Activated T-cell treated with anti-CD3 and anti-CD28 coated beads, Interleukin-2, amount 50 U/mL, for 1 hour (primary cell): ENCODE measurements at regions not wholly inside any gene's neighbourhood (a gene's known extent, or its start where the extent isn't known, plus 50 kb on each side); places are given as distances from the start of the nearest gene placed in this dataset.
"Not testable (repeated sequence)": the region's sequence is repeated elsewhere in the genome, so short reads cannot be mapped to it uniquely, and the experiment has no call there.

Experiments used
- DNase-seq: peaks from one replicate; pipeline ENCODE4 v3.0.0-alpha.2; 2020

GRCh38 chr10:84706431-84706830 lies 378.0 kb downstream of the CCSER2 start:
- no peak for DNase-seq

DNA sequence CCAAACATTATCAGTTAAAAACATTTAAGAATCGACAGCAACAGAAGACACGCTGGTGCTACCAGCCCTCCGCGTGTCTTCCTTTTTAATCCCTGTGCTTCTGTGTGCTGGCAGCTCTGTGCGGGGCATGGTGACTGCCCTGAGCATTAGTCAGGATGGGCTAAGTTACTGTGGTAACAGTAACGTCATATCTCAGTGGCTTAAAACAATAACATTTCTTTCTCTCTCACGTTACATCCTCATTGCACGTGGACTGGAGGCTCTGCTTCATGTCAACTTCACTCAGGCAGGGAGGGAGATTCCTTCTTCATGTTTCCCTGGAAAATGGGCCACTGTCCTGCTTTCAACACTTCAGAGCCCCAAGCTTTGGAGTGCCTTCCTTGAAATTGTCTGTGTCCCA lies 378.5 kb downstream of the CCSER2 start:
- no peak for DNase-seq

DNA sequence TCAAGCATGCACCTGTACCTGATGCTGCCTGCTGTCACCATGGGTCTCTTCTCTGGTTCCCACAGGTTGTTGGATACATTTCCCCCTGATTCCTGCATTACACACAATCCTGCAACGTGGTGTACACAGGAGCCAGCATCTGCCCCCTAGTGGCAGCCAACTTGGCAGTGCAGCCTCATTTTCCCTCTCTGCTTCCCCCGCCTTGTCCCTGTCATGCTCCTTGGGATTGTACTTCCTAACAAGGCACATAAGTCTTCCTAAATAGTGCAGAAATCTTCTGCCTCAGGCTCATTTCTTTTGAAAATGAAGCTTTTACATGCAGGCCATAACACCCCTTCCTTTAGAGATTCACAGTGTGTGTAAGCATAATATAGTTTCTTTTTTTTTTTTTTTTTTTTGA lies 387.5 kb downstream of the CCSER2 start:
- no peak for DNase-seq

GRCh38 chr10:84718877-84719616 lies 390.7 kb downstream of the CCSER2 start:
- no peak for DNase-seq

GRCh38 chr10:84719687-84720086 lies 391.3 kb downstream of the CCSER2 start:
- DNase-seq: no peak

GRCh38 chr10:84727398-84727797 lies 399.0 kb downstream of the CCSER2 start:
- no peak for DNase-seq

DNA sequence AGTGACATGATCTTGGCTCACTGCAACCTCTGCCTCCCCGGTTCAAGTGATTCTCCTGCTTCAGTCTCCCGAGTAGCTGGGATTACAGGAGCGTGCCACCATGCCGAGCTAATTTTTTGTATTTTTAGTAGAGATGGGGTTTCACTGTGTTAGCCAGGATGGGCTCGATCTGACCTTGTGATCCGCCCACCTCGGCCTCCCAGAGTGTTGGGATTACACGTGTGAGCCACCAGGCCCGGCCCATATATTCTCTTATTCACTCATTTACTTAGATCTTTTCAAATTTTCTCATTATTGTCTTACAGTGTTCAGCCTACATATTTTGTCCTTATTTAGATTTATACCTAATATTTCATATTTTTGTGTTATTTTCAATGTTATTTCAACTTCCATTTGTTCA lies 410.7 kb downstream of the CCSER2 start:
- not testable (repeated sequence) for DNase-seq

DNA sequence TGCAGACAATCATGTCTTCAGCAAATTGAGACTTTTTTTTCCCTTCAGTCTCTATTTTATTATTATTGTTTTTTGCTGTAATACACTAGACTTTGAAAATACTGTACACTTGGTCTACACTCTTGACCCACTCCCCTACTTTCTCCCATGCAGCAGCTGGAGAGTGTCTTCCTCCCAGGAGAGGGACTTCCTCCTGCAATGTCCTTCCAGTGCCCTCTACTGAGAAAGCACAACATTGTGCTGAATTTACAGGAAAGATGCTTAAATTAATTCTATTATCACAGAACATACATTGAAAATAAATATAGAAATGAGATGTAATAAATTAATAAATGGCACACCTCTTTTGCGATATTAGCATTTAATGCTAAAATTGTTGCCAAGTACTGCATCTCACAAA lies 411.3 kb downstream of the CCSER2 start:
- DNase-seq: no peak

DNA sequence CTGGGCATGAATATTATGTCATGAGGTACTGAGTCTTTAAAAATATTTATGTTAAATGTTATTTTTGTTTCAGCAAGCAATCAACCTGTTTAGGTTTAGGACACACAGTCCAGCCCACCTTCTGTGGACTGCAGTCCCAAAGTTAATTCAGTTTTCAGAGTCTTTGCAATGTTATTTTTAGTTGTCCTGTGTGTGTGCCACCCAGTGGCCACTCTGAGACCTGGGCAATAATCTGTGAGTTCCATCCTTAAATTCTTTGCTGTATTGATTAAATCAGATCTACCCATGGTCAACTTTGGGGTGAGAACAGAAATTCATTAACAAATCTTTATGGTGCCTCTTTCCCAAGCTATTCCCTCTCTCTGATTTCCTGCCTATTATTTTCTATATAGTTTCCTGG lies 415.1 kb downstream of the CCSER2 start:
- DNase-seq: no peak

- DNase-seq: no peak
These were observed 426.9 kb downstream of the CCSER2 start for GRCh38 chr10:84755311-84755710.

GRCh38 chr10:84756653-84757052 lies 428.3 kb downstream of the CCSER2 start:
- DNase-seq: not testable (repeated sequence)

GRCh38 chr10:84761994-84762614 lies 433.7 kb downstream of the CCSER2 start:
- DNase-seq: not testable (repeated sequence)

DNA sequence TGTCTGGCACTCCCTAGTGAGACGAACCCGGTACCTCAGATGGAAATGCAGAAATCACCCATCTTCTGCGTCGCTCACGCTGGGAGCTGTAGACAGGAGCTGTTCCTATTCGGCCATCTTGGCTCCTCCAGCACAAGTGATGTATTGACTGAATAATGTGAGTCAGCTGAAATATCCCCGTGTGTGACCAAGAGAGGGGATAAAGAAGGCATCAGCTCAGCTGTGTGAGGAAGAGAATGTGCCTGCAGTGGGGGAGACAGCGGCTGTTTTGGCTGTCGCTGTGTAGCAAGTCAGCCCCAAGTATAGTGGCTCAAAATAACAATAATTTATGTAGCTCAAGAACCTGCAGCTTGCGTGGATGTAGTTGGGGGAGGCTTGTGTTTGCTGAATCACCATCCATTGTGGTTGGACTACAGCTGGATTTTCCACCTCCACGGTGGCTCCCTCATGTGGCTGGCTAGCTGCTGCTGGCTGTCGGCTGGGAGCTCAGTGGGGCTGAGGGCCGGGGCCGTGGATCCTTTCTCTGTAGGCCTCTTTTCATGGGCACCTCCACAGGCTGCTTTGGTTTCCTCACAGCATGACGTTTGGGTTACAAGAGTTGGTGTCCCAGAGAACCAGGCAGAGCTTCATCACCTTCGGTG lies 434.5 kb downstream of the CCSER2 start:
- DNase-seq: no peak

GRCh38 chr10:84763965-84764364 lies 435.6 kb downstream of the CCSER2 start:
- no peak for DNase-seq

GRCh38 chr10:84765086-84765485 lies 436.7 kb downstream of the CCSER2 start:
- no peak for DNase-seq

DNA sequence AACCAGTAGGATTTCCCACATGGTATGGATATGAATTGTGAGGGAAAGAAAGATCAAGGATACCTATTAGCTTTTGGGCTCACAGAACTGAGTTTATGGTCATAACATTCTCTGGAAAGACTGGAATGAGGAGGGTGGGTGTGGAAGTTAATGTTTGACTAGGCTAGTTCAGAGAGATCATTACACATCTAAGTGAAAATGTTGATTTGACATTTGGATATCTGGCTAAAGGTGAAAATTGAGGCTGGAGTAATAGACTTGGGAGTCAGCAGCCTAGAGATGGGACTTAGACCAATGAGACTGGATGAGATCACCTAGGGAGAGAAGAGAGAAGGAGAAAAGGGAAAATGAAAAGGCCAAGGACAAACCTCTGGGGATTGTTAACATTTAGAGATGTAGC lies 437.3 kb downstream of the CCSER2 start:
- no peak for DNase-seq

DNA sequence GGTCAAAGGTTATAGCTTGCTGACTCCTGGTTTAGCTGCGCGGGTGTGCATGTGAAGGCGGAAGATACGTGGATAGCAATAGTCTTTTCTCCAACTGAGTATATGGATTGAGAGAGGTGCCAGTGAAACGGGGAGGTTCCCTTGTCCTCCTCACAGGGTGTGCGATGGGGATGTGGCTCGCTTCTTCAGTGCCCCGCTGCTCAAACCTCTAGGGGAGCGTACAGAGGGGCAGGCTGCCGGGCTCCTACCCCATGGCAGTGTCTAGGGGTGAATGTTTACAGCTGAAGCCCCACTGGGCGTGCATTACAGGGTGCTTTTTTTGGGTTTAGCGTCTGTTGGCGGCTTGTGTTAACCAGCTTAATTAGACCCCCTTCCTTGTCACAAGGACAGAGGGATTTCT lies 438.5 kb downstream of the CCSER2 start:
- no peak for DNase-seq

DNA sequence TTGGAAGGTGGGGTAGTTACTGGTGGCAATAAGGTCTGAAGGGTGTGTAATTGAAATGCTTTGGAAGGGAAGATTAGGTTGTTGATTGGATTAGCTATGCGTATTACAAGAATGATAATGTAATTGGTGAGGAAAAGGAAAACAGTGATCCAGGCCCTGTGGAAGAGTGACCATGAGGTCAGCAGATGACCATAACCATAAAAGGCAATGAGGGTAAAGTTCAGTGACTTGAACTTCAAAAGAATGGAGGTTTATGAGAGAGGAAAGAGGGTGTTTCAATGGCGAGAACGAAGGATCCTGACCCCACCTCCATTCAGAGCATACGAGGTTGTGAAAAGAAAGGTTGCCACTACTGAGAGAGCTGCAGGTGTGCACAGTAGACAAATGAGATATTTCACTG lies 439.7 kb downstream of the CCSER2 start:
- no peak for DNase-seq

DNA sequence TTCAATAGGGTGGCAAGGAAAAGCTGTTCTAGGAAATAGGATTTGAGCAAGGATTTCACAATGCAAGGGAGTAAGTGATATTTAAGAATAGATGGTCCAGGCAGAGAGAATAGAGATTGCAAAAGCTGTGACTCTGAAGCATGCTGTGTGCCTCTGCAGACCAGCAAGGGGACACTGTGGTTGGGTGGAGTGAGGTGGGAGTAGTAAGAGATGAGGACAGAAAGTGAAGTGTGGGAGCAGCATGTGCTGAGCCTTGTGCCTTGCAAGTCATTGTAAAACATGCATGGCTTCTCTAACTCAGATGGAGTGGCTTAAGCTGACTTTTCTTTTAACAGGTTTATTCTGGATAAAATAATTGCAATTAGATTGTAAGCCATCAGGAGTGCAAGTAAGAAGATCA lies 442.4 kb downstream of the CCSER2 start:
- no peak for DNase-seq

GRCh38 chr10:84783386-84783785 lies 455.0 kb downstream of the CCSER2 start:
- DNase-seq: no peak

- no peak for DNase-seq
These were observed 455.5 kb downstream of the CCSER2 start for GRCh38 chr10:84783909-84784308.

DNA sequence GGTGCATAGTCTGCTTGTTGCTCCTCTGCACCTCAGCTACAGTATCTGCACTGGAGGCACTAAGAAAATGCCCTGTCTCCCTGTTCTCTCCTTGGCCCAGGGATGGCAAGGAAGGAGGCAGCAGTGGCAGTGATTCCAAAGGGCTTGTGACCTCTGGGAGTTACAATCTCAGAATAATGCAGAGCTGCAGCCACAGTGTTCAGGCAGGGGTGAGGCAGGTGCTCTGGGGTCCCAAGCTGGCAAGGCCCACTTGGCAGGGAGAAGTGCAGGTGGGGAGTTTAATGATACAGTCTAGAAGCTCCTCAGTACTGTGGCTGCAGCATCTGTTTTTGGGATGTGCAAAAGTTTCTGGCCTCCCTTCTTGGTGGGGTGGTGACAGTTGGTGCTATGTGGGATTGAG lies 456.4 kb downstream of the CCSER2 start:
- no peak for DNase-seq

- DNase-seq: no peak
These were observed 460.6 kb downstream of the CCSER2 start for GRCh38 chr10:84789026-84789425.

DNA sequence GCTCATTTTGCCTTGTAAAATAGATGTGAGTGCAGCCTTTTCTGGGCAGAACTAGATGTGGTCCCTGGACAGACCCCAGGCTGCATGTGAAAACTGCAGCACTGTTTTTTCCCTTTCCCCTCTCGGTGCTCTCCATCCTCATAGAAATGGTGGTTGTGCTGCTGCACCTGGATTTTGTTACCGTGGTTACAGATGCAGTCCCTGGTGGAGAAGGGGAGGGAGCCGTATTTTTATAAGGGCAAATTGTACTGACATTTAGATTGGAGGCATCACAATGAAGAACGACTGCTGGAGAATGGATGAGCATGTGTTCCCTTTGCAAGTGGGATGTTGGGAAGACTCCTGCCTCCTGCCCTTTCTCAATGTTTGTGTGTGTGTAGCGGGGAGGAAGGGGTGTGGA lies 469.9 kb downstream of the CCSER2 start:
- DNase-seq: no peak
